GM10248 (cell line): ENCODE measurements at regions not wholly inside any gene's neighbourhood (a gene's known extent, or its start where the extent isn't known, plus 50 kb on each side); places are given as distances from the start of the nearest gene placed in this dataset.

Experiments used
- CTCF ChIA-PET: fragments of 300-600 bp; sonication (Branson Sonifier 250); formaldehyde crosslinking; extraction: SDS; loops from one replicate; lab custom pipeline; 2021; ENCODE audit warnings: antibody characterized with exemption; lab: Yijun Ruan, JAX
- POLR2A ChIA-PET: fragments of 350-650 bp; sonication (Branson Sonifier 250); formaldehyde crosslinking; extraction: SDS; loops from one replicate; lab custom pipeline; 2020; ENCODE audit warnings: antibody characterized with exemption; lab: Yijun Ruan, JAX
- DNase-seq: peaks from one replicate; pipeline ENCODE4 v3.0.0; 2012; ENCODE audit errors: extremely low spot score
- TF ChIP-seq, protein P1 (sequence below): IDR thresholded peaks from 2 replicates; pipeline ENCODE4 v1.5.1; 2012; ENCODE audit warnings: mild to moderate bottlenecking, low read depth; ENCODE audit errors: extremely low read depth, missing control alignments, control extremely low read depth

GRCh38 chr14:22390824-22391461 lies 198.1 kb downstream of the DAD1 start:
- peak; percentile 42 for DNase-seq

DNA sequence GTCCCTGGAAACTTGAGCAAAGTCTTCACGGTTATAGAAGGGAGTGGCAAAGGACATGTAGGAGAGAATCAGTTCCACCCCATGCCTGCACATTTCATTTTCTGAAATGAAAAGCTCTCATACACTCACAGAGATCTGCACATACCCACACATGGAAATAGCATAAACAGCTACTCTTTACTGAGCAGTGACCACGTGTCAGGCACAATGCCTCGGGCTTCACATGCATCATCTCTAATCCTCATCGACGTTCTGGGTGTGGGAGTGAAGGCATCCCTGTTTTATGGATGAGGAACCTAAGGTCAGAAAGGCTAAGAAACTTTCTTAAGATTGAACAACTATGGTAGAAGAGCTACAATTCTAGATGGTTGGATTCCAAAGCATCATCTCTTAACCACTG lies 198.8 kb downstream of the DAD1 start:
- DNase-seq: no peak
- CTCF ChIA-PET: interaction anchor here (0.9 to 9.7 kb wide), 42 partner anchors 8 to 510 kb away, joined by 3 to 322 read pairs (median 5); partner anchors contain the start of gene DAD1
- TF ChIP-seq, protein P1, sequence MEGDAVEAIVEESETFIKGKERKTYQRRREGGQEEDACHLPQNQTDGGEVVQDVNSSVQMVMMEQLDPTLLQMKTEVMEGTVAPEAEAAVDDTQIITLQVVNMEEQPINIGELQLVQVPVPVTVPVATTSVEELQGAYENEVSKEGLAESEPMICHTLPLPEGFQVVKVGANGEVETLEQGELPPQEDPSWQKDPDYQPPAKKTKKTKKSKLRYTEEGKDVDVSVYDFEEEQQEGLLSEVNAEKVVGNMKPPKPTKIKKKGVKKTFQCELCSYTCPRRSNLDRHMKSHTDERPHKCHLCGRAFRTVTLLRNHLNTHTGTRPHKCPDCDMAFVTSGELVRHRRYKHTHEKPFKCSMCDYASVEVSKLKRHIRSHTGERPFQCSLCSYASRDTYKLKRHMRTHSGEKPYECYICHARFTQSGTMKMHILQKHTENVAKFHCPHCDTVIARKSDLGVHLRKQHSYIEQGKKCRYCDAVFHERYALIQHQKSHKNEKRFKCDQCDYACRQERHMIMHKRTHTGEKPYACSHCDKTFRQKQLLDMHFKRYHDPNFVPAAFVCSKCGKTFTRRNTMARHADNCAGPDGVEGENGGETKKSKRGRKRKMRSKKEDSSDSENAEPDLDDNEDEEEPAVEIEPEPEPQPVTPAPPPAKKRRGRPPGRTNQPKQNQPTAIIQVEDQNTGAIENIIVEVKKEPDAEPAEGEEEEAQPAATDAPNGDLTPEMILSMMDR: no peak
- POLR2A ChIA-PET: interaction anchor here (1.2 kb wide), 1 partner anchor 90 kb away, joined by 3 read pairs; no protein-coding TSS in a partner anchor

More at GRCh38 chr14:22390824-22391461, 198.1 kb downstream of the DAD1 start:
- ChIA-PET POLR2A (no interaction called here), CTCF (interaction anchor here (0.9 to 9.7 kb wide), 37 partner anchors 9 to 464 kb away, joined by 3 to 322 read pairs (median 5); partner anchors contain the start of gene DAD1)
- TF ChIP-seq, protein P1: no peak

DNA sequence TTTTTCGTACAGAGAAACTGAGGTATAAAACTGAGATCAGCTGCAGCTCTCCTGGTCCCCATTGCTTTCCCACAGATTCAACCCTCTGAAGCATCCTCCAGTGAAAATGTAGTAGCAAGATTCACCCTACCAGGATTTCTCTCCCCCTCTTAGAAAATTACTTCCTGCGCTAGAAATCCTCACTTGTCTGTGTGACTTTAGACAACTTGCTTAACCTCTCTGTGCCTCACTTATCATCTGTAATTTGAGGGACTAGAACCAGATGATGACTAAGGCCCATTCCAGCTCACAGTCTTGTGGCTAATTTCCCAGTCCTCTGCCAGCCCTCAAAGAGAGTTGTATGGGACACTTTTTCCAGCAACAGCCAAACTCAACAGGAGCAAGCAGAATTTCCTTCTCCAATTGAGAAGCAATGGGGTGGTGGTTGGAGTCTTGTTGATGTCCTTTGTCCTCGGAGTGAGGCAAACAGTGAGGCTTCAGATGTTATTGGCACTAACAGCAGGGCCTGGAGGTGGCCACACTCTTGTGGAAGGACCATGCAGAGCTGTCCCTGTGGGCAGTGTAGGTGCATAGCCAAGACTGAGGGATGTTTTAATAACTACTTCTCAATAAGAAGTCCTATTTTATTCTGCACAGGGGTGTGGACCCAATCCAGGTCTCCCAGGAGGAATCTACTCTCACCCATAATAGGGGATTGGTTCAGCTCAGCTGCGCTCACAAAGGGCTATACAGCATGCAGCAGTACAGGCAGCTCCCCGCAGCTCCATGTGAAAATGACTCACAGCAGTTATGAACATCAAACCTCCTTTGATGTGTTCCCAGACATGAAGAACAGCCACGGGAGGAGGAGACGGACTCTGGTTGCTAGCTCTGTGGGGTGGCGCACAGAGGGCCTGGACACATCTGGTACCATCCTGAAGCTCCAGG lies 200.1 kb downstream of the DAD1 start:
- TF ChIP-seq, protein P1: no peak
- DNase-seq: no peak
- CTCF ChIA-PET: interaction anchor here (0.9 to 9.7 kb wide), 39 partner anchors 8 to 511 kb away, joined by 3 to 322 read pairs (median 6); partner anchors contain the start of gene MMP14
- POLR2A ChIA-PET: interaction anchor here (1.2 to 1.5 kb wide), 2 partner anchors 91 to 98 kb away, joined by 3 read pairs; no protein-coding TSS in a partner anchor

DNA sequence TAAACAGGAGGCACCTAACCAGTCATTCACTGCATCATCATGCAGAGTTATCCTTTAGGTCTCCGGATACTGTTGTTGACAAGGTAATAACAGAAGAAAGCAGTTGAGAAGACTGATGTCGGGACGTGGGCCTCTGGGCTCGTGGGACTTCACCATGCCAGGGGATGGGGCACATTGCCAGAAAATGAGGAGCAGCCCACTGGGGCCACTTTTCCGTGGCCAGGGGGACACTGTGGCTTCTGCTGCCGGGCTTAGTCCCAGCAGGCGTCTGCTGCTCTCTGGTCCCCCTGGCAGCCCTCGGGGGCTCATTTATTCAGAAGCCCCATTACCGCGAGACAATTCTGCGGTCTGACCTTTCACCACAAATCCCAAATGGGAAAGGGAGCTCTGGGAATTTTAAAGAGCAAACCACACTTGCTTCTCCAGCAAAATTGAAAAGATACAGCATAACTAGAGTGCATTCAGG lies 201.2 kb downstream of the DAD1 start:
- no peak for DNase-seq
- CTCF ChIA-PET: interaction anchor here (0.7 to 9.7 kb wide), 23 partner anchors 9 to 449 kb away, joined by 3 to 322 read pairs (median 5); partner anchors contain the start of gene MMP14
- TF ChIP-seq, protein P1: no peak
- POLR2A ChIA-PET: no interaction called here

DNA sequence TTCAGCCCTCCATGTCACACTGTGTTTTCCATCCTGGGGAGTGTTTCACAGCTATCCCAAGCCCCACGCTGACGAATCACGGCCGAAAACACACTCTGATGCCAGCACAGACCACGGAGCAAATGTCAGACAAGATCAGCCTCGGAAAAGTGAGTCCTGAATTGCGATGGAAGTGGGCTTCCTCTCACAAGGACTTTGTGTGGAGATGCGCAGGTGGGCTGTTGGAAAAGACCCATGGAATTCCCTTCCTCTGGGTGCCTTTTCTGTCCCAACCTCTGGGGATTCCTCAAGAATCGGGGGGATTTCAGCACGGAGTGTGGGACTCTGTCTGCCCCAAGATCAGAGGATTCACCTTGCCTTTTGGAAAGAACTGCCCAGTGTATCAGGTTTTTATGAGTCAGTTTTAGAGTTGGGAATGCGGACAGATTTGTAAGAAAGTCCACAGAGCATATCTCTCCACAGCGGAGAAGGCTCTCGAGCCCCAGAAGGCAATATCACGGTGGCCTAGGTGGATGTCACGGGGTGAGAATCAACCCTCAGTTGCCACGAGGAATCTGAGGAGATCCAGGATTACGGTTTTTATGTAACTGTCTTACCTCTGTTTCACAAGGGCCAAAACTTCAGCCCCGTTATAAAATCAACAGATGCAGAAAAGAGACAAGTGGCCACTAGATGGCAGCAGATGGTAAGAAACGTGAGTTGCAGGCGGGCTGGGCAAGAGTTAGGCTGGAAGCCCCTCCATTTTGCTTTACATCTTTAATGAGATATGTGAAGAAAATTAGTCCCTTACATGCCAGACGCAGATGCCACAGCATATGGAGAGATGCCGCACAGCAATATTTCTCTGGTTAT lies 201.9 kb downstream of the DAD1 start:
- ChIA-PET CTCF (interaction anchor here (1.0 to 9.7 kb wide), 18 partner anchors 9 to 184 kb away, joined by 3 to 322 read pairs (median 15); no protein-coding TSS in a partner anchor), POLR2A (no interaction called here)
- DNase-seq: peak; percentile 79
- TF ChIP-seq, protein P1: peak; percentile 76
